ENCODE measurements at regions not wholly inside any gene's neighbourhood (a gene's known extent, or its start where the extent isn't known, plus 50 kb on each side); places are given as distances from the start of the nearest gene placed in this dataset.
A peak's percentile ranks its signal among the peaks of the same experiment; 100 is the strongest.
"Not testable (repeated sequence)": the region's sequence is repeated elsewhere in the genome, so short reads cannot be mapped to it uniquely, and the experiment has no call there.

DNA sequence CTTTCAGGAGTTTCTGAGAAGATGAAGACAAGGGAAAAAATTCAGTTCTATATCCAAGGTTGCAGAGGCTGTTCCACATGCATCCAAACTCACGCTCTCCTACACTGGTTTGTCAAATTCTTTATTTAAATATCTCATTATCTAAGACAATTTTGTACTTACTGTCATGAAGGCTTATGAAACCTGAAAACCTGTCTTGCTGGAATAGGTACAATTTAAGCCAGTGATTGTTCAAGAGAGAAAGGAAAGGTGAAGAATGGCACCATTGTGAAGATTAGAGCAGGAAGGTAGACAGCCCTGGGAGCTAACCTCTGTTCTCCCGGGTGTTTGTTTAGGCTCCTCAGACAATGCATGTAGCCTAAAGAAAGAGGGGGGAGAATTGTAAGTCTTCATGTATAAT, 315.1 kb upstream of the PRKD1 start:
- intact Hi-C loops (cut with DNase I, micrococcal nuclease), result no loop called here
- ATAC-seq (no peak), DNase-seq (no peak)

DNA sequence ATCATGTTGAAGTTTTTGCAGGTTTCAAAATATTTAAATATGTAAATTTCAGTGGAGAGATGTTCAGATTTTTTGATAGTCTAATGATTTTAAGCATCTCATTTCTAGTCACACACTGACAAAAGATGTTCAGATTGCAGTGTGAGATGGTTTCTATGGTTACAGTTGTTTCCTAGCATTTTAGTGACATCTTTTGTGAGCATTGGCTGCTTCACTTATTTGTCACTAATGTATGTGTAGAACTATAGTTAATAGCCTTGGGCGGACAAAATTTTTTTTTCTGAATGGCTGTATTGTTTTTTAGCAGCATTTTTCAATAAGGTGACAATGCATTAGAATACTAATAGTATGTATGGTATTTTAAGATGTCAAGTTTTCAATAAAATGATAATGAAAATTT, 315.6 kb upstream of the PRKD1 start:
- no peak for DNase-seq
- intact Hi-C loops (cut with DNase I, micrococcal nuclease), result no loop called here

DNA sequence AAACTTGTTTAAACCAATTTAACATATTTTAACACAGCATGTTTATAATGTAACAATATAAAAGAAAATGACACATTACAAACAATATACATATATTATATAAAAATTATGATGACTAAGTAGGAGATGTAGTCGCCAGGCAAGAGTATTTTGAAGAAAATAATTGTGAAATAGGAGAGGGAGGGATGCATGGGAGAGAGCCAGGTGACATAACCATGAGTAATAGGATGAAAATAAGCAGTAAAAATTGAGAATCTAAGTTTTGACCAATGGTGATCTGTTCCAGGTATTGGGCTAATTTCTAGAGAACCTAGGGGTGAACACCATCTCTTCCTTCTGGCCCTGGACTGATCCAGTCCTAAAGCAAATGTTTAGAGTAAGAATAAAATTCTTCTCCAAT, 315.2 kb upstream of the G2E3 start:
- DNase-seq, result no peak
- no peak for ATAC-seq
- intact Hi-C loops (cut with DNase I, micrococcal nuclease), result no loop called here

More for the DNA sequence above, 315.6 kb upstream of the PRKD1 start:
- ATAC-seq, result no peak

DNA sequence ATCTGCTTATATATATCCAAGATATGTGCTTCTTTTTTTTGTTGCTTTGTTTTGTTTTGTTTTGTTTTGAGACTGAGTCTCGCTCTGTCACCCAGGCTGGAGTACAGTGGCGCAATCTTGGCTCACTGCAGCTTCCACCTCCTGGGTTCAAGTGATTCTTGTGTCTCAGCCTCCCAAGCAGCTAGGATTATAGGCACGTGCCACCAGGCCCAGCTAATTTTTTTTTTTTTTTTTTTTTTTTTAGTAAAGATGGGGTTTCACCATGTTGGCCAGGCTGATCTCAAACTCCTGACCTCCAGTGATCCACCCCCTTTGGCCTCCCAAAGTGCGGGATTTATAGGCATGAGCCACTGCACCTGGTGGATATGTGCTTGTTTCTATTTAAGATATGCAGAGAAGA, 314.6 kb upstream of the G2E3 start:
- ATAC-seq; intact Hi-C loops (cut with DNase I, micrococcal nuclease); DNase-seq: not testable (repeated sequence)

DNA sequence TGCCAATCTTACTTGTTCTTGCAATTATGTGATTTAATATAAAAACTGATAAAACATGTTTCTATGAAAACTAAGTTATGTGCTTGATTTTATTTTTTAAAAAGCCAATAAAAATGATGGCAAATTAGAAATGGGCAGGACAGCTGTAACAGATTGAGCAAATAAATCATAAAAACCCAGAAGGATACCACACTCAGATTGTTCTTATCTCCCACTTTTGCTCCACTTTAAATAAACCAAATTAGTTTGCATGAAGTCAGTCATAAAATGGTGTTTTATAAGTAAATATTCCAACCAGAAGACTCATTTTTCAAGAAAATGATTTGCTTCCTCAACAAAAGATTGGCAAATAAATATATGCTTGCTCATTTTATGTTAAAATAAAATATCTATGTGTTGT, 307.9 kb upstream of the G2E3 start:
- intact Hi-C loops (cut with DNase I, micrococcal nuclease), result no loop called here
- ATAC-seq (peak; percentile 56), DNase-seq (no peak)

DNA sequence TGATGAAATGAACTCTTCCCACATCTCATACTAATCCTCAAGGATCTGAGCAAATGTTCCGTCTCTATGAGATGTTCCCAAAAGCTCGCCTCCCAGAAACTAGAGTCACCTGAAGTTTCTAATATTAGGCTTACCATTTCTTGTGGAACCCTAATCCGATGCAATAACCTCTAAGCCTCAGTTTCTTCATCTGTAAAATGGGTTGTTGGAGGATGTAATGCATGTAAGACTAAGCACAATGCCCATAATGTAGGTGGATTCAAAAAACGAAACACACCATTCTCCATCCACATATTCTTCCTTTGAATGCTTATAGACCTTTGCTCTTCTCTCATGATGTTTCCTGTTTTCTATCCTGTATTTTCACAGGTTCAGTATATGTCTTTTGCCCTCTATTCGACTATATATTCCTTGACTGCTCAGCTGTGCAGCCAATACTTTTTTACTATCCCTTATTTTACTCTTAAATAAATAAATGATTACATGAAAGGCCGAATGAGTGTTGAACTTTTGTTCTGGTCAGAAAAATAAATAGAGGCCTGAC, 307.3 kb upstream of the G2E3 start:
- intact Hi-C loops (cut with DNase I, micrococcal nuclease), result no loop called here
- DNase-seq (no peak), ATAC-seq (peak; percentile 55)

DNA sequence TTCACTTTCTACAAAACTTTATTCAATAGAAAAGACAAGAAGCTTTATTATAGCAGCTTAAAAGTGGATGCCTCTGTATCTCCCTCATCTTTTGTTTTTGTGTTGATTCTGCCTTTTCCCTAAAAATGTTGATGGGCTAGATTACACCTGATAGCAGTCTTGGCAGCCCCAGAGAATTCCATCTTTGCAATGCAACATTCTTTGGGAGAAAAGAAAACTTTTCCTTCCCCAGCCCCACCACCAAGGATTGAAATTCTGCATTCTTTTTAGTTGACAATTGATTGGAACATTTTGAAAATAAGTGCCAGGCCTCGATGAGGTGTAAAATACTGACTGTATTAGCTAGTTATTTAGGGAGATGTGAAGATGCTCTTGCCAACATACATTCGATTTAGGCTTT, 306.8 kb upstream of the G2E3 start:
- DNase-seq (no peak), ATAC-seq (no peak)

DNA sequence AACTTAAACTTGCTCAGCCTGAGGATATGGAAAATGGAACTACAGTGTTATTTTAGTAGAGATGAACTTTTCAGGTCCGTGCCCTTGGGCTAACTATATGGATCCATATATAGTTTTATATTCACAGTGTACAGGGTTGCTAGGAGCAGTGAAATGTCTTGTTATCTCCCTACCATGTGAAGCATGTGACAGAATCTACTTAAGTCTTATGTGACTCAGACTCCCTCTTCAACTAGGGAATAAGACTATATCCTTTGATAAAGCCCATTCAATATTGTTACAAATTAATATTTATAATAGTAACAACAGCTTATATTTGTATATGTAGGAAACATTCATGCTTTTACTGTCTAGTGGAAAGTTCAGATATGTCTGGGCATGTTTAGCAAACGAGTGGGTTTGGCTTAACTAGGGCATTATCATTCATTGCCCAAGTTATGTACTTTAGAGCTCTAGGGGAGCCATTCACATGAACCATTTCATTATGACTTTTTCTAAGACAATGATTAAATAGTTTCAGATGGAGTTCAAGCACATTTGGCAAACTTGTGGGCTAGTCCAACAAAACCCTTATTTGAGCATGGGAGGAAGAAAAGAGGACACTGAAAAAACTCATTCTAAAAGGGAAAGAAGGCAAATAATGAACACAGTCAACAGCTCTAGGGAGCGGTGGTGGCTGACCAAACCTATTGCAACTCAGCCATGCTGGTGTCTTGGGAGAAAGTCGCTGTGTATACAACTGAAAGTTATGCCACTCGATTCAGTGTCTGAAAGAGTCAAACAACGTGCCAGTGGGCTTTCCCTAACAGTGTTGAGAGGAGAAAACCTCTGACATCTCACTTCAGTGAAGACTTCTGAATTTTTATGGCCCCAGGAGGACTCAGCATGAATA, 305.9 kb upstream of the G2E3 start:
- no peak for DNase-seq
- ATAC-seq, result no peak
- intact Hi-C loops (cut with DNase I, micrococcal nuclease), result no loop called here

More for the DNA sequence above, 306.8 kb upstream of the G2E3 start:
- intact Hi-C loops (cut with DNase I, micrococcal nuclease), result no loop called here

DNA sequence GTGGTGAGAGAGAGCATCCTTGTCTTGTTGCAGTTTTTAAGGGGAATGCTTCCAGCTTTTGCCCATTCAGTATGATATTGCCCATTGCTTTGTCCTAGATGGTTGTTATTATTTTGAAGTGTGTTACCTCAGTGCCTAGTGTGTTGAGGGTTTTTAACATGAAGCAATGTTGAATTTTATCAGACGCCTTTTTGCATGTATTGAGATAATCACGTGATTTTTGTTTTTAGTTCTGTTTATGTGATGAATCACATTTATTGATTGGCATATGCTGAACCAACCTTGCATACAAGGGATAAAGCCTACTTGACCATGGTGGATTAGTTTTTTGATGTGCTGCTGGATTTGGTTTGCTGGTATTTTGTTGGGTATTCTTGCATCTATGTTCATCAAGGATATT, 302.3 kb upstream of the G2E3 start:
- ATAC-seq (no peak), DNase-seq (no peak)
- intact Hi-C loops (cut with DNase I, micrococcal nuclease), result no loop called here

DNA sequence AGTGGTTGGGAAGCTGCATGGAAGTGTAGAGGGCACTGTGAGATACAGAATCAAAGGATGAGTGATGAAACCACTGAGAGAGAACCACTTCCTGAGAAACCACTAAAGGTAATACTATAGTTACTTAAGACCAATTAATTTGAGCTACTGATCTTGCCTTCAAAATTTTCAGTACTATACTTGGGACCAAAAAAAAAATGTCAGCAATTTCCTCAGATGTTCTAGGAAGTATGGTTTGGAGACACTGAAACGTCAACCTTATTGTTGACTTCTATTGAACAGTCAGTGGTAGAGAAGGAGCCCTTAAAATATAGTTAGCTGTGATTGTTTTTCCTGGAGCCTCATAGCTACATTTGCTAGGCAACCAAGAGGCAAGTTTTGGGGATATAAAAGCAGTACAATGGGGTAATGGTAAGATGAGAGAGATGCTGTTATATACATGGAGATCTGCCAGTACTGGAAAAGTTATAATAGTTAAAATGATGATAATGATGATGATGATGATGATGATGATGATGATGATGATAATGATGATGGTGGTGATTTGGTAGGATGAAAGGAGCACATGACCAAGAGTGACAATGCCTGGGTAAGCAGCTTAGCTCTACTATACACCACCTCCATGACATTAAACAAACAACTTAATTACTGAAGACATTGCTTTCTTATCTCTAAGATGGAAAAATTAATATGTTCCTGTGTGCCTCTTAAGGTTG, 300.9 kb upstream of the G2E3 start:
- ATAC-seq (no peak), DNase-seq (no peak)
- intact Hi-C loops (cut with DNase I, micrococcal nuclease), result no loop called here

DNA sequence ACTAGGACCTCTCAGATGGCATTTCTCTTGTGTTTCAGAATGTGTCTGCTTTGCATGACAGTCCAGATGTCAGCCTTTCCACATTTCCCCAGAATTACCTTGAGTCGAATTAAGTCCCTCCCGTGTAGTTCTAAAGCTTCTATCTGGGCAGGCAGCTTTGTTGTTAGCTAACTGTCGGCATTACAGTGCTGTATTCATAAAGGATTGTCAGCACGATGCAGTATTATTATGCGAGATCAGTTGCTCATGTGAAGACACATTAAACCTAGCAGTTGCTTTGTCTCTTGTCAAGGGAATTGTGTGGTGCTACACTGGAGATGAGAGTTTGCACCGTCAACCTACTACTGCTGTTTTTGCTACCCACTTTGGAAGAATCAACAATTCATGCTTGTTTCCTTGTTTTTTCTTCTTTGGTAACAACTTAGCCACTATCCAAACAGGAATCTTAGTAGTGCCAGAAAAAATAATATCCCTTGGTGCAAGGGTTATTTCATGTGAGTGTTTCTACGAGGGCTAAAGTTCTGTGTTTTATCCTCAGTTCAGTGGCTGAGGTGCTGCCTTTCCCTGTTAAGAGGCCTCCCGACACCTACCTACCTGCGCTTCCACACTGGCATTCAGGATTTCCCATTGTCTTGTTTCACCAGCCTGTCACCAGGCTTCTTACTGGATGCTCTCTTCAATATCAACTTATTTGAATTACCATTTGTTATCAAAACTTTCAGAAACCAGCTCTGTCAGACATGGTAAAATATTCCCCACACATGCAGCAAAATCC, 297.9 kb upstream of the G2E3 start:
- intact Hi-C loops (cut with DNase I, micrococcal nuclease), result no loop called here
- DNase-seq (no peak), ATAC-seq (no peak)

DNA sequence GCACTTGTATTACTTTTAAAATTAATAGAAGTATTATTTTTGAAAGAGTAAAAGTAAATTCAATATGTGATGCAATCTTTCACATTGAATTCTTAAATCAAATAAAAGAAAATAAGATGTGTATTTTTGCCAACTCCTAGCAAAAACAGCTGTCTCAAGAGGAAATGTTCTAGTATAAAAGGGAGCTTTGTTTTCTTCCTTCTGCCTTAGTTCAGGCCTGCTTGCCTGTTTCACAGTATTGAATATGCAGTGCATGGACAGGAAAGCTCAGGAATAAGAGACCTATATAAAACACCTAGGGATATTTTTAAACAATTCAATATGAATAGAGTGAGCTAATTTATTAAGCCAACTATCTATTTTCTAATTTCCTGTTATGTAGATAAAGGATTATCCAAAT, 294.8 kb upstream of the G2E3 start:
- ATAC-seq (no peak), DNase-seq (no peak)
- intact Hi-C loops (cut with DNase I, micrococcal nuclease), result no loop called here

DNA sequence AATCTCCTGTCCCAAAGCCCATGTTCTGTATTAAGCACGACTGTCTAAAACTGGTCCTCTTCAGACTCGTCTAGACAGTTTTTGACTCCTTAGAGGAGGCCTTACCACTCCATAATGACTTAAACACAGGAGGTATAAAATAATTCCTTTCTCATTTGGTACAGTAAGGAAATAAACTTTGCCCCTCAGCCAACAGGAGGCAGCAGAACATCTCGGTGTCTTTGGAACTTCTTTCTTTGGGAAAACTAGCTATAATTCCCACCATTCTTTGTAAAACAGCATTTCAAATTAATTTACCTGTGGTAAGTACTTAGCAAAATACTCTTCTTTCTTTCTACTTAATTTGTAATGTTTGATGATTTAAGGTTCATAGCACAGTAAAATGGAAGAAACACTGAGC, 292.7 kb upstream of the G2E3 start:
- intact Hi-C loops (cut with DNase I, micrococcal nuclease), result no loop called here
- no peak for ATAC-seq
- DNase-seq, result no peak

DNA sequence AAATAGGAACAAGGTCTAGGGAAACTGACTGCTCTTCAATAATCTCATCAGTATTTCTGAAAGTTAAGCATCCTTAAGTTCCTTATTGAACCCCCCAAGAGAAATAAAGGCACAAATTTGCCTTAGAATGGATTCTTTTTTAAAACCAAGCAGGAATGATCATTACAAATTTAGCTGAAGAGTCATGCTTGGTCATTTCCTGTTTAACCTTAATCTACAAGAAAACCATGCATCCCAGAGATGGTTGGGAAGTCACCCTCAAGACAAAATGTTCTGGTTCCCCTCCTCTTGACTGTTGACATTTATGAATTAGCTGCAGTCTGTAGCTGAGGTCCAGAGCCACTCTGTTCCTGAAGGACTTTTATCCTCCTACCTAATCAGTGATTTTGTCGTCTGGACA, 291.8 kb upstream of the G2E3 start:
- intact Hi-C loops (cut with DNase I, micrococcal nuclease), result no loop called here
- ATAC-seq (no peak), DNase-seq (no peak)

DNA sequence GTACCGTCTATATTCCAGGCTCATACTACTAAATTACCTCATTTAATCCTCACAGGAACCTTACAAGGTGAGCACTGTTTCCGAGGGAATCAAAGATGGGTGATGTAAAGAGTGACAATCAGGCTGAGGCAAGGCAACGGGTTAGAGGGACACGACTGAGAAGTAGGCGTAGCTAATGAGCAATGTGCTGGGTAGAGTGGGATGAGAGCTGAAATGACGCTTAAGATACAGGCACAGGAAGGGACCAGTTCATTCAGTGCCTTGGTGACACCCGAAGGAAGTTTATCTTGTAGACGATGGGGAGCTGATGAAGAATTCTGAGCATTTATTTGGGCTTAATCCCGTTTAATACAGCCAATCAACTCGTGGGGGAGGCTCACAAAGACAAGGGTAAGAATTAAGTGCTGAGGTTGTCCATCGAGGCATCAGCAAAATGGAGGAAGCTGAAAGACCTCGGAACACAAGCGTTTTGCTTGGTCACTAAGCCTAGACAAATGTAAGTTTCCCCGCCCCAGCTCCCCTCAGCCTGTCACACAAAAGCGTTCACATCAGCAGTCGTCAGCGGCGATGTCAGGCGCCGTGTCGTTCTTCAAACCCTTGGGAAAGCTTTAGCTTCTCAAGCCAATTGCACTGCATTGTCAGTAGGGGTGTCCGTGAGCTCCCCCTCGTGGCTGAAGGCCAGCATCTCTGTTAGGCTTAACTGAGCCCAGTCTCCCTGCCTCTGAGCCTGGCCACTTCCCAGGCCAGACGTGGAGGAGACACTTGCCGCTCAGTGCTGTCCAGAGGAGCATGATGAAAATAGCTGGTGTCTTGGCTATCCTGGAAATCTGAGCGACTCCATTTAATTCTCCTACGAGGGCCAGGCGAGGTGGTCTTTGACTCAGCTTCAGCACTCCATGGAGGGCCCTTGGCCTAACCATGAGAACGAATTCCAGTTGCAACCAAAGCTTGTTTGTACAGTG, 288.5 kb upstream of the G2E3 start:
- intact Hi-C loops (cut with DNase I, micrococcal nuclease), result loop anchor here in 1 of 2 donors (5.0 kb wide), 1 partner anchor 1518 kb away; no protein-coding TSS in a partner anchor
- ATAC-seq, result peak; percentile 93
- peak; percentile 52 to 77 for DNase-seq

DNA sequence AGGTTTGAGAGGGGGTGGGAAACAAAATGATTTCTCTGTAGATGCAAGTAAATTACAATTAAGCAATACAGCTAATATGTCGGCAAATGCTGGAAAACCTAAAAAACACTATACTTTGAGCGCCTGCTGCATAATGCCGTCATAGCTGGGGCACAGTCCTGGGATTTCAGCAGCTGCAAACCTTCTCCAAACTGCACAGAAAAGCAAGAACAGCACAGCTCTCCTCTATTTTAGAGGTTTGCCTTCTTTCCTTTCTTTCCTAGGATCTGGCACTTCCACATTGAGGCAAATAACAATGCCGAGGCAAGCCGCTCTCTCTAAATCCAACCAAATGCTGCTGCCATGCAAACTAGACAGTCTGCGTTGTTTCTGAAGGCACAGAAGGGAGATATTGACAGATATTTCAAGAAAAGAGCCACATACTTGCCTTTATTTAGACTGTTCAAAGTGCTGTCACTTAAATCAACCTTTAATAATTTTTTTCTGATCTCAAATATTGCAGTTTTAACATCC, 287.1 kb upstream of the G2E3 start:
- intact Hi-C loops (cut with DNase I, micrococcal nuclease), result loop anchor here in 1 of 2 donors (5.0 kb wide), 1 partner anchor 1520 kb away; no protein-coding TSS in a partner anchor
- ATAC-seq (no peak), DNase-seq (no peak)

DNA sequence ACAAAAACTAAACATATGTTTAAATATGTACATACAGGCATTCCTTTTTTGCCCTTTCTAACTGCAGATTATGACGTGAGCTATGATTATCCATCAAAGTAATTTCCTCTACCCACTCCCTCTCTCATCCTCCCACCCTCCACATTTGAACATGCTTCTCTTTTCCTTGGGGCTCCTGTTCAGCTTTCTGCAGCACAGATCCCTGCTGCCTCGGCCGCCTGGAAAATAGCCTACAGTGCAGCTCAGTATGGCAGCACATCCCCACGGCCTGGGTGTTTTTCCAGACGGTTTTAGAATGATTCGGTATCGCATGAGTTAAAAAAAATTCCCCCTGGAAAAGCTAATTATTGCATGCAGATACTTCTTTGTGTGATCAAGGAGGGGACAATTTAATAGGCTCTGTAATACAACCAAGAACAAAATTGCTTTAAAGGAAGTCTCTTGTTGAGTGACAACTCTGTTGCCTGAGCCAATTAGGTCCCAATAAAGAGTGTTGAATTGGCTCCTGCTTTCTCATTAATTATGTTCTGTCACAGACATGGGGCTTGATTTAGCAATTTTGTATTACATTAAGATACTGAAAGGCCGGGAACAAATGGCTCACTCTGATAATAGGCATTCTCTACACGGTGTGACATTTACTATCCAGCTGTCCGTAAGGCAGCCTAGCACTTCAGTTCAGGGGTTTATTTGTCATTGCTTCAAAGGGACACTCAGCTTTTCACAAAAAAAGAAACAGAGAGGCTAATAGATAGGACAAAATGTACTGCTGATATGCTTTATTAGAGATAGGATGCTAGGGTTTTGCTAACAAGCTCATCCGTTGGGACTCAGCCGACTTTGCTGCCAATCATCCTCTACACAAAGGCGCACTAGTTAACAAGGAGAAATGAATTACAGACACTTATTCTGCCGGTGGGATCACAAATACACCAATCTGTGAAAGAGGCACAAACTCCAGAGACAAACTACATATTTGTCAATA, 285.8 kb upstream of the G2E3 start:
- DNase-seq (no peak), ATAC-seq (no peak)
- intact Hi-C loops (cut with DNase I, micrococcal nuclease), result loop anchor here in 1 of 2 donors (5.0 kb wide), 1 partner anchor 1521 kb away; no protein-coding TSS in a partner anchor
